IPS-15b (cell line): ENCODE measurements at regions not wholly inside any gene's neighbourhood (a gene's known extent, or its start where the extent isn't known, plus 50 kb on each side); places are given as distances from the start of the nearest gene placed in this dataset.

Experiments
- H3K27me3 ChIP-seq: one replicate; pipeline ENCODE4 v1.6.1; 2013; ENCODE audit warnings: low read length; ENCODE audit not compliant: control insufficient read depth, insufficient read depth
- H3K36me3 ChIP-seq: one replicate; pipeline ENCODE4 v1.6.1; 2013; ENCODE audit warnings: low read length; ENCODE audit not compliant: control insufficient read depth, insufficient read depth
- H3K4me1 ChIP-seq: one replicate; pipeline ENCODE4 v1.6.1; 2013; ENCODE audit warnings: mild to moderate bottlenecking, low read length; ENCODE audit not compliant: control insufficient read depth, insufficient read depth
- H3K4me3 ChIP-seq: one replicate; pipeline ENCODE4 v1.5.1; 2013; ENCODE audit warnings: low read depth, low read length
- H3K9ac ChIP-seq: one replicate; pipeline ENCODE4 v1.6.1; 2013; ENCODE audit warnings: low read depth, mild to moderate bottlenecking, low read length
- H3K9me3 ChIP-seq: one replicate; pipeline ENCODE4 v1.6.1; 2013; ENCODE audit warnings: mild to moderate bottlenecking, low read length; ENCODE audit not compliant: control insufficient read depth, insufficient read depth

DNA sequence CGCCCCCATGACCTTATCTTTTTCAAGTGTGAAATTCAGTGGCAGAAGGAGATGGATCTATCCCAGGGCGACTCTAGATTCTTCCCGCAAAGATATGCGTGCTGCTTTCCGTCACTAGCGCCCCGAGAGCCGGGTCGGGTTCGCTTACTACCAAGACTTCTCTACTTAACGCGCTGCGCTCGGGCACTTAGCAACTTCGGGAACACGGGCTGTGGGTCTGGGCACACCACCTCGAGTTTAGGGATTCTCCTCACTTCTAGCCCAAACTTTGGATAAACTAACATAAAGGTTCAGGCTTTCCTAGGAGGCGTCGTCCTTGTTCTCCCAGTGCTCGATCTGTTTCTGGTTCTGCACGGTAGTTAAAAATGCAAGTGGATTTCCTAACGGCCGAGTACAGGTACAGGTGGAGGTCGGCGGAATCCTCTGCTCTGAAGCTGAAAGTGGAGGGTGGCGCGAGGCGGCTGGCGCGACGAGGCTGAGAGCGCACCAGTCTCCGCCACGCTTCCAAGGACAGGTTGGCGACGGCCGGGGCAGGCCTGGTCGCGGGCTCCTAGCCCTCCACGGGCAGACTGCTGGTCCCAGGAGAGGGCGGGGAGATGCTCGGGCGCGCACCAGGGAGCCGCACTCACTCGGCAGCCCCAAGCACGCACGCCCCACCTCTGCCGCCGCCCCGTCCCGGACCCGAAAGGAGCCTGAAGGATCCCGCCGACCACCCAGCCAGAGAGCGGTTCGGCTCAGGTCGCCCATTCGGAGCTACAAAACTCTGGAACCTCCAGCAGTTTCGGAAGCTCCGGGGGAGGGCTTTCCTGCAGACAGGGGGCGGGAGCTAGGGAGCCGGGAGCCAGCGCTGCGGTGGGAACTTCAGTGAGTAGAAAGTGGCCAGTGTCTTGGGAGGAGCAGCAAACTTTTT, 100.8 kb upstream of the TENM3 start:
- H3K9ac ChIP-seq = peak overlapping the region; percentile 62
- no peaks in the 10 kb centered on the region for H3K9me3 ChIP-seq
- H3K4me1 ChIP-seq = no peaks in the 10 kb centered on the region
- peak overlapping the region; percentile 82 for H3K4me3 ChIP-seq
- peaks cover 26% of the 10 kb centered on the region for H3K27me3 ChIP-seq
- no peaks in the 10 kb centered on the region for H3K36me3 ChIP-seq

DNA sequence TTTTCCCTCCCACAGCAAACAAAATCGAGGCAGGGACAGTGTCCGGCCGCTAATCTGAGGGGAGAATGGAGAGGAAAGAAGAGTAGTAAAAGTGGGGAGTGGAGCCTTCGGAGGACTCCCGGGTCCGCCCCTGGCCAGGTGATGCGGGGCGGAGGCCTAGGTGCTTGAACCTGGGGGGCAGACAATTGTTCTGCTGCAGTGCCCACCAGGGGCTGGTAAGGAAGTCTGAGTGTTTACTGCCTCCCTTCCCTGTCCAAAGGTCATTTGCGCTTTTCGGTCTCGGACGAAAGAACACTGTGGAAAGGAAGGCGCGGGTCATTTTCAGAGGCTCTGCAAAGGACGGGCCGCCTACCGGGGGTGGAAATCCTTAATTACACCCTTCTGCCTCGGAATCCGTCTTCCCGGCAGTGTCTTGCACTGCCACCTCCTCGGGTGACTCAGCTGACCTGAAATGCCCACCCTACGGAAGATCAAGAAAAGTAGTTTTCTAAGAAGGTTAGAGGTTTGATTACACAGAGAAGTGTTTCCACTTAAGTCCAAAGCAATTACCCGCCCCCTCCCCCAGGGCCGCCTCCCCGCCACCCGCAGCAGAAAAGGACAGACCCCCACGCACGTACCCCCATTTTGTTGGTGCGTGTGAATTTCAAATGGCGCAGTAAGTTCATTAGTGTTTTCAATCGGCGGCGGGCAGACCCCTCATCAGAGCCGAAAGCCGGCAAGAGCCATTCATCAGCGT, 99.9 kb upstream of the TENM3 start:
- Histone ChIP-seq H3K36me3 (no peaks in the 10 kb centered on the region), H3K27me3 (peaks cover 26% of the 10 kb centered on the region), H3K9me3 (no peaks in the 10 kb centered on the region), H3K4me1 (no peaks in the 10 kb centered on the region), H3K4me3 (peak overlapping the region; percentile 82), H3K9ac (peak overlapping the region; percentile 63)

DNA sequence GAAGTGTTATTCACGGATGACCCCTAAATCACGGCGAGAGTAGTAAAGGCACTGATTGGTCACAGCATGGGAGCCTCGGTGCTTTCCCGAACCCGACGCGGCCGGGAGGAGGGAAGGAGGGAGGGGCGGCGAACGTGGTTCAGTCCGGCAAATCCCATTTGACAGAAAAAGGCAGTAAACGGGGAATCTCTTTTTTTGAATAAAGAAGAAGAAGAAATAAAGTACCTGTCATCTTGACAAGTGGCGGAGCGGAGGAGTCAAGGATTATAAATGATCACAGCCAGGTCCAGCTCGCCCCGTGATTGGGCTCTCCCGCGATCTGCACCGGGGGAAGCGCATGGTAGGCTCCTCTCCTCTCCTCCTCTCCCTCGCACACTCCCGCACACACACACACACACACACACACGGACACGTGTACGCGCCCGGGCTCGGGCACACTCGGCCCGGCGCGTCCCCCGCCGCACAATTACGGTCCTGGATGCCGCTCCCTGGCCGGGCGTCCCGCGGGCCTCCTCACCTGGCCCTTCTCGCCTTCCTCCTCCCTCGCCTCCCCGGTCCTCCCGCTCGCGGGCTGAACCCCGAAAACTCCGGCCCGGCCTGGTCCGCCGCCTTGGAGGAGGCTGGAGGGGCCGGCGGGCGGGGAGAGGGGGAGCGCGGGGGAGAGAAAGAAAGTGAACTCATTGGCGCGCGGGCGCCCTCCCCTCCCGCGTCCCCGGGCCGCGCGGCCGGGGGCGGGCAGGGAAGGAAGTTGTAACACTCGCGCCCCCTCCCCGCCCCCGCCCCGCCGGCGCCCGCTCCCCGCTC, 99.2 kb upstream of the TENM3 start:
- no peaks in the 10 kb centered on the region for H3K36me3 ChIP-seq
- peak overlapping the region; percentile 30 for H3K9ac ChIP-seq
- H3K9me3 ChIP-seq = no peaks in the 10 kb centered on the region
- H3K4me3 ChIP-seq = peak overlapping the region; percentile 82
- peaks cover 26% of the 10 kb centered on the region for H3K27me3 ChIP-seq
- peaks cover 3% of the 10 kb centered on the region for H3K4me1 ChIP-seq

DNA sequence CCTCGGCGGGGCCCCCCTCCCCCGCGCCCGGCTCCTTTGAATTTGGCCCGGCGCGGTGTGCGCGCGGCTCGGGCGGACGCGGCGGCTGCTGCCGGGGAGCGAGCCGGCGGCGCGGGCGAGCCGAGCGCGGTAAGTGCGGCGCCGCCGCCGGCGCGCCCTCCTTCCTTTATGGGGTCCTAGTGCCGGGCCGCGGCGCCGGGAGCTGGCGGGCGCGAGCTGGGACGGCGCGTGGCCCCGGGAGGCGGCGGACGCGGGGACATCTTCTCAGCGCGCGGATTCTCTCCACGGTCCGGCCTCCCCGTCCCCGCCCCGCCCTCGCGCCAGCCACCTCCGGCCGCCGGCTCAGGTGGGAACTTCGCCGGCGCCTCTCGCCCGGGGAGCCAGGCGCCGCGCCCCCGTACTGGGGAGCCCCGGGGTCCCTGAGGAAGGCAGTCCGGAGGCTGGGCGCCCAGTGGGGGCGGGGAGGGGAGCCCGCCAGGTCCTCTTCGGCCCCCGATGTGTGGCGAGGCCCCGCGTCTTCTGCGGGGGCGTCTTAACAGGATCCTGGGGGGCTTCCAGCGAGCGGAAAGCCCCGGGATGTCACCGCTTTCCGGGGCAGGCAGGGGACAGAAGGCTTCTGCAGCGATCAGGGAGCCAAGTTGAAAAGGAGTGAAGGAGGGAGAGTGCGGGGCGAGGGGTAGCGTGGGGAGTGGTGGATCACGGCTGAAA, 98.4 kb upstream of the TENM3 start:
- Histone ChIP-seq H3K9me3 (no peaks in the 10 kb centered on the region), H3K4me3 (peak overlapping the region; percentile 70), H3K27me3 (peaks cover 24% of the 10 kb centered on the region), H3K36me3 (no peaks in the 10 kb centered on the region), H3K9ac (peak overlapping the region; percentile 66), H3K4me1 (peaks cover 3% of the 10 kb centered on the region)

DNA sequence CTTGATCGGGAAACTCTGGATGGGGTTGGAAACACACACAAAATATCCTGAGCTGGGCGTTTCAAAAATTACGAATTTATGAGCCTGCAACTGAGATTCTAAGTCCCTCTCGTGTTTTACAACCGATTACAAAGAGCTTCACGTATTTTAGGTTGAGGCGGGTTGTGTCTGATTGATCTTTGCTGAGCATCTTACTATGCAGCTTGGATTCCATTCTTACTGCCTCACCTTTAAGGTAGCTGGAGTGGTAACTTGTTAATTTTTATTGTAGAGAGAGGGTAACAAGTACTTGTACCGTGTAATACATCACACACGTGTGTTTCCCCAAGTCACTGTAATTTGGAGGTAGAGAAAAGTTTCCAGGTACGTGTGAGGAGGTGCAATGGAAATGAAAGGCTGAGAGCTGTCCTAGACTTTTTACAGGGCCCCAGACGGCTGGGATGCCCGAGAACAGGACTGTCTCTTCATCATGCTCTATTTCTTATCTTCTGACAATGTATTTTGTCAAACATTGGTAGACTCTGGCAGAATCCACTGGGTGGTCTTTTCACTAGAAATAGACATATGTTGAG, 97.8 kb upstream of the TENM3 start:
- Histone ChIP-seq H3K9ac (peak overlapping the region; percentile 66), H3K4me1 (peaks cover 3% of the 10 kb centered on the region), H3K4me3 (peak overlapping the region; percentile 70), H3K36me3 (no peaks in the 10 kb centered on the region), H3K9me3 (no peaks in the 10 kb centered on the region), H3K27me3 (peaks cover 17% of the 10 kb centered on the region)

DNA sequence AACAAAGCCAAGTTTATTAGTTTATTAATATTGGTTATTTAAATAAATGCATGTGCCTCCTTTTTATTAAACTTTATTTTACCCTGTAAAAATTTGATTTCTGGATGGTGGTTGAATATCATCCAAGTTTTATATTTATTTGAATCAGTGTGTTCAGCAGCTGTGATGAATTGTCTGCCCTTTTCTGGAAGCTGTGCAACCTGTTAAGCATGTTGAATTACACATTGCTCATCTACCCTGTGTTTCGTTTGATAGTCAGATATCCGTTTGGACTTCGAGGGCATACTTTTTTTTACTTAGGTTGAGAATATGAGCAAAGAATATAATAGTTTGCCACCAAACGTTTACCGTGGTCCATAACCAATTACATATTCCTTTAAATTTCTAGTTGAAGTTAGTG, 95.8 kb upstream of the TENM3 start:
- Histone ChIP-seq H3K27me3 (no peaks in the 10 kb centered on the region), H3K36me3 (no peaks in the 10 kb centered on the region), H3K9me3 (no peaks in the 10 kb centered on the region), H3K4me1 (peaks cover 7% of the 10 kb centered on the region), H3K9ac (no peak overlapping the region), H3K4me3 (no peak overlapping the region)

DNA sequence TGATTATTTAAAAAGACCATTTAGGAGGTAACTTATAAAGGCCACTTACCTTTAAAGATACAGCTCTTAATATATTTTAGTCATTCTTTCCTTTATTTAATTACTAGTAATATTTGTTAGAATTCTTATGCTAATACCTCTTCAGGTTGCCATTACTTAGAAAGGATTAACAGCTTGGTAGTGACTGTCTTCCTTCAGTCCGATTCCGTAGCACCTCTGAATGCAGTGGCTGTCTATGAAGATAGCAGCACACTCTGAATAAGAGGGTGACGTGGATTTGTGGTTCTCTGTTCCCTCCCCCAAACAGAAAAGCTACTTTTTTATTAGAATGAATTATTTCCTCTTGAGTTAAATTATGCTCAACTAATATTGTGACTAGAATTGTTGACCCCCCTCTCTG, 92.6 kb upstream of the TENM3 start:
- no peak overlapping the region for H3K4me3 ChIP-seq
- H3K27me3 ChIP-seq = no peaks in the 10 kb centered on the region
- no peak overlapping the region for H3K9ac ChIP-seq
- H3K4me1 ChIP-seq = peaks cover 7% of the 10 kb centered on the region
- H3K36me3 ChIP-seq = no peaks in the 10 kb centered on the region
- no peaks in the 10 kb centered on the region for H3K9me3 ChIP-seq

DNA sequence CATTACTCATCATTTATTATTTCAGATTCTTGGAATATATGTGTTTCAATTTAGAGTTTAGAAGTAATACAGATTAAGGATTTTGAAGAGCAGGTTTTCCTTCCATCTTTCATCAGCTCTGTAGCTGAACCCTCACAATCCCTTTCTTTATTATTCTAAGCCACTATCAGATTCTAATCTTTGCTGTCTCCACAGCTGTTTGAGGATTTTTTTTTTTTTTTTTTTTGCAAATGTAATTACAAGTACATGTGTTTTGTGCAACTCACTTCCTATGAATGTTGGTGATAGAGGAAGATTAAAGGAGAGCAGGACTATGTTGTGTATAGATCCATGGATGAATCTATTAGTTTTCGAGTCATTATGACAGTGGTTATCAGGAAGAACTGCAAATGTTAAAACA, 87.4 kb upstream of the TENM3 start:
- Histone ChIP-seq H3K4me1 (peaks cover 1% of the 10 kb centered on the region), H3K36me3 (peaks cover 9% of the 10 kb centered on the region), H3K9me3 (no peaks in the 10 kb centered on the region), H3K9ac (no peak overlapping the region), H3K27me3 (no peaks in the 10 kb centered on the region), H3K4me3 (no peak overlapping the region)

DNA sequence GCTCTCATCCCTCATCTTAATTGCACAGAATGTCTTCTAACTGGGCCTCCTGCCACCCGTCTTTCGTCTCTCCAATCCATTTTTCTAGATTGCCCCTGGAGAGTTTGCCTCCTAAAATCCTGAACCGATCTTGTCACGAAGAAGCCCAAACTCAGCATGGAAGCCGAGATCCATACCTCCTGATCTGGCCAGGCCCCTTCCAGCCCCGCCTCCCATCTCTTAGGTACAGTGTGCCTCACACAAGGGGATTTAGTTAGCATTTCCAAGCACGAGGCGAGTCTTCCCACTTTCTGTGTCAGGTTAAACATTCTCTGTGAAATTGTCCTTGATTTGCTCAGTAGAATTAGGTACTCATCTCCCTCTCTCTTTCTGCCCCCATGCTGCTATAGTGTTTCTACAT, 80.0 kb upstream of the TENM3 start:
- H3K9ac ChIP-seq = no peak overlapping the region
- no peaks in the 10 kb centered on the region for H3K9me3 ChIP-seq
- no peaks in the 10 kb centered on the region for H3K4me1 ChIP-seq
- H3K4me3 ChIP-seq = no peak overlapping the region
- H3K36me3 ChIP-seq = peaks cover 5% of the 10 kb centered on the region
- no peaks in the 10 kb centered on the region for H3K27me3 ChIP-seq

DNA sequence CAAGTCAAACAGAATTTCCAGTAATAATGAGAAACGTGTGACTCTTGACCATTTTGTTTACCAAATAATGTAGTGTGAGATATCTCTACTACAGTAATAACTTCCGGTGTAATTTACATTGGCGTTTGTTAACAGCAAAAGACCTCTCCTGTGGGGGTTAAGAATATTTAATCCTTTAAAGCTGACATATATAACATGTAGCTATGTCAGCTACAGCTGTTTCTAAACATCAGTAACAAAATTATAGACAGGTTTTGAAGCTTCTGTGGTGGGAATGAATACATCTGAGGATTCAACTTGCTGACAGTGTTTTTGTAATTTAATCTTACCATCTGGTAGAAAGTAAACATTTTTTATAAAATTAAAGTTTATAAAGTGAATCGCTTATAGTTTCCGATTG, 73.6 kb upstream of the TENM3 start:
- no peaks in the 10 kb centered on the region for H3K9me3 ChIP-seq
- no peaks in the 10 kb centered on the region for H3K36me3 ChIP-seq
- H3K4me1 ChIP-seq = no peaks in the 10 kb centered on the region
- H3K27me3 ChIP-seq = no peaks in the 10 kb centered on the region
- H3K9ac ChIP-seq = no peak overlapping the region
- no peak overlapping the region for H3K4me3 ChIP-seq

DNA sequence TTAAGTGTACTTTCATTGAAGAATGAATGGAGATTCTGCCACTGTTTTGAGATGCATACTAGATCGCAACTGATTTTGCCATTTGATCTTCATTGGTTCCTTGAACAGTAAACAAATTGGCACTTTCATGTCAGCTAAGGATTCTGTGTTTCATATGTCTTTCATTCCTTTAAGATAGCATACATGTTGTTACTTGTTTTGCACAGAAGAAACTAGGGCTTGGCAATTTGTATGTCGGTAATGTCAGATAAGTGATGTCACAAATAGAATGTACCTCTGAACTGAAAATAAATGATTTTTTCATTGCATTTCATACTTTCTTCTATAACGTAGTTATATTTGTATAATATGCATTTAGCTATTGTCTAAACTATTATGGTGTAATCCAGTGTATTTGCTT, 73.2 kb upstream of the TENM3 start:
- no peaks in the 10 kb centered on the region for H3K4me1 ChIP-seq
- no peak overlapping the region for H3K4me3 ChIP-seq
- no peak overlapping the region for H3K9ac ChIP-seq
- no peaks in the 10 kb centered on the region for H3K36me3 ChIP-seq
- no peaks in the 10 kb centered on the region for H3K9me3 ChIP-seq
- no peaks in the 10 kb centered on the region for H3K27me3 ChIP-seq
